ENCODE measurements at regions not wholly inside any gene's neighbourhood (a gene's known extent, or its start where the extent isn't known, plus 50 kb on each side); places are given as distances from the start of the nearest gene placed in this dataset.

GRCh38 chr5:166505544-166505943, 1785.9 kb upstream of the WWC1 start:
- DNase-seq = no peak

- no peak for DNase-seq
Observed at GRCh38 chr5:166507810-166508425, 1783.5 kb upstream of the WWC1 start.

- DNase-seq = no peak
Observed at GRCh38 chr5:166509085-166509484, 1782.4 kb upstream of the WWC1 start.

GRCh38 chr5:166517976-166518375, 1773.5 kb upstream of the WWC1 start:
- DNase-seq = no peak

- no peak for DNase-seq
Observed at GRCh38 chr5:166523206-166523605, 1768.2 kb upstream of the WWC1 start.

- no peak for DNase-seq
Observed at GRCh38 chr5:166529200-166529599, 1762.2 kb upstream of the WWC1 start.

- DNase-seq = no peak
Observed at GRCh38 chr5:166532456-166533220, 1758.8 kb upstream of the WWC1 start.

- no peak for DNase-seq
Observed at GRCh38 chr5:166535641-166536040, 1755.8 kb upstream of the WWC1 start.

GRCh38 chr5:166540156-166540555, 1751.3 kb upstream of the WWC1 start:
- no peak for DNase-seq

- DNase-seq = no peak
Observed at GRCh38 chr5:166551384-166551783, 1740.1 kb upstream of the WWC1 start.

GRCh38 chr5:166553778-166554177, 1737.7 kb upstream of the WWC1 start:
- DNase-seq = no peak

- no peak for DNase-seq
Observed at GRCh38 chr5:166561759-166562158, 1729.7 kb upstream of the WWC1 start.

GRCh38 chr5:166562246-166562645, 1729.2 kb upstream of the WWC1 start:
- no peak for DNase-seq

- DNase-seq = no peak
Observed at GRCh38 chr5:166566725-166567124, 1724.7 kb upstream of the WWC1 start.

- no peak for DNase-seq
Observed at GRCh38 chr5:166570865-166571264, 1720.6 kb upstream of the WWC1 start.

GRCh38 chr5:166571668-166572067, 1719.8 kb upstream of the WWC1 start:
- no peak for DNase-seq

GRCh38 chr5:166576323-166576722, 1715.1 kb upstream of the WWC1 start:
- DNase-seq = no peak

- no peak for DNase-seq
Observed at GRCh38 chr5:166581826-166582225, 1709.6 kb upstream of the WWC1 start.

- DNase-seq = no peak
Observed at GRCh38 chr5:166582416-166582815, 1709.0 kb upstream of the WWC1 start.

- no peak for DNase-seq
Observed at GRCh38 chr5:166594567-166594966, 1696.9 kb upstream of the WWC1 start.

- peak in 1 of 2 experiments; percentile 17 for DNase-seq
Observed at GRCh38 chr5:166595274-166595951, 1696.0 kb upstream of the WWC1 start.

- DNase-seq = no peak
Observed at GRCh38 chr5:166596043-166596442, 1695.4 kb upstream of the WWC1 start.

- DNase-seq = no peak
Observed at GRCh38 chr5:166602271-166602670, 1689.2 kb upstream of the WWC1 start.

GRCh38 chr5:166617507-166617906, 1673.9 kb upstream of the WWC1 start:
- no peak for DNase-seq

Measured in NCI-H526 (cell line).